ENCODE measurements at regions not wholly inside any gene's neighbourhood (a gene's known extent, or its start where the extent isn't known, plus 50 kb on each side); places are given as distances from the start of the nearest gene placed in this dataset.
"Not testable (repeated sequence)": the region's sequence is repeated elsewhere in the genome, so short reads cannot be mapped to it uniquely, and the experiment has no call there.

DNA sequence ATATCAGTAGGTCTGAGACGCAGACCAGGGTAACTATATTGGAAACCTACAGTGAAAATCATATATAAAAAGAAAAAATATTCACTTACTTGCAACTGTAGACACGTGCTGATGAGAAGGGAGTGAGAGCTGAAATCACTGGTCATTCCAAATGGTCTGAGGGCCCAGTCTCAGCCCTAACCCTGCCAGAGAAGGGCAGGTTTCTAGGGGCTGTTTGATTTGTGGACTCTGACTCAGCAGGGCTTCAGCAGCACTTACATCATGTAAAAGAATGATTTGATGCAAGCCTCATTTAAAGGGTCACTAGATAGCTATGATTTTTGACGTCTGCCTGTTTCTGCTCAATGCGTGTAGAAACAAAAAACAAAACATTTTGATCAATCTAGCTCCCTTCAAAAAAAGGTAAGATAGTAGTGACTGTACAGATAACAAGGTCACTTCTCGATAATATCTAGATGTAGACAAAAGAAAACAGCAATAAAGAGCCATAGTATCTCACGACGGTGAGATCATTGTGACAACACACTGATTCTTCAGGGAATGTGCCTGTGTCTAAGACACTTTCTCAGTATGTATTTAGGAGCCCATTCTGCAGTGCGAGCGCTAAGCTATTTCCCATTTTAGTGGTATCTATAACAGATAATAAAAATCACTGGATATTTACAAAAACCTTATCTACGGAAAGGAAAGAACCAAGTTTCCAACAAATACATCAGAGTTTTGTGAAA is 307.2 kb downstream of the HIVEP2 start:
- no peak for DNase-seq

DNA sequence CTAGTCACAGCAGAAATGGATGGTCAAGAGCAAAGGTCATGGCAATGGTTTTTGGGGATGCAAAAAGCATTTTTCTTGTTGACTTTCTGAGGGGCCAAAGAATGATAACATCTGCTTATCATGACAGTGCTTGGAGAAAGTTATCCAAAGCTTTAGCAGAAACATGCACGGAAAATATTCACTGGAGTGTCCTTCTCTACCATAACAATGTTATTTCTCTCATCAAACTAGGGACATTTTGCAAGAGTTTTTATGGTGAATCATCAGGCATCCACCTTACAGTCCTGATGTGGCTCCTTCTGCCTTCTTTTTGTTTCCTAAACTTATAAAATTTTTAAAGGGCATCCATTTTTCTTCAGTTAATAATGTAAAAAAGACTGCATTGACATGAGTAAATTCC is 302.3 kb downstream of the HIVEP2 start:
- no peak for DNase-seq

DNA sequence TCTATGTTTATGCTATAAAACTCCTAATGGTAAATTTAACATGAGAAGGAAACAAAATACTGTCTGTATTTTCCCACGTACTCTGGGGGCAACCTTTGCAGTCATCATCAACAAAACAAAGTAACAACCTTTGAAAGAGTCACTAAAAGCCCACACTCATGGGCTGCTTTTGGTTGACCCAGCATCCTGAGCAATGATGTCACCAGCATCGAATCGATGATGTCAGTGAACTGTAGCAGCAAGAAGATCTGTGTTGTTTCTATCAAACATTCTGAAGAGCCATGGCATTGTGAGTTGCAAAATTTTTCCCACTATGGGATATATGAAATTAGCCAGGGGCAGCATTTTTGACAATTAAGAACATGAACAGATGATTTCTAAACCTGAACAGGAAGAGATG is 300.1 kb downstream of the HIVEP2 start:
- no peak for DNase-seq

DNA sequence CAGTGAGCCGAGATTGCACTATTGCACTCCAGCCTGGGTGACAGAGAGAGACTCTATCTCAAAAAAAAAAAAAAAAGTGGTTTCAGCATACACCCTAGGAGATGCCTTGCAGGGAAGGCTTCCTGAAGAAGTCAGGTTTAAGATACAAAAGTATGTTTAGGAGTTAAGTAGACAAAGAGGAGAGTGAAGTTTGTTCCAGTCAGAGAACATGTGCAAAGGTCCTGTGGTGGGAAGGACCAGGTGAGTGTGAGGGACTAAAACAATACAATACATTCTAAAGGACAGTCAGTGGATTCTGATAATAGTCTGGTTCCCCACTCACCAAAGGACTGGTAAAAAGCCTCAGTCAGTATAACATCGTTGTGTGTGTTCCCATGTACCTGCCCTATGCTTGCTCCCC is 299.3 kb downstream of the HIVEP2 start:
- no peak for DNase-seq

DNA sequence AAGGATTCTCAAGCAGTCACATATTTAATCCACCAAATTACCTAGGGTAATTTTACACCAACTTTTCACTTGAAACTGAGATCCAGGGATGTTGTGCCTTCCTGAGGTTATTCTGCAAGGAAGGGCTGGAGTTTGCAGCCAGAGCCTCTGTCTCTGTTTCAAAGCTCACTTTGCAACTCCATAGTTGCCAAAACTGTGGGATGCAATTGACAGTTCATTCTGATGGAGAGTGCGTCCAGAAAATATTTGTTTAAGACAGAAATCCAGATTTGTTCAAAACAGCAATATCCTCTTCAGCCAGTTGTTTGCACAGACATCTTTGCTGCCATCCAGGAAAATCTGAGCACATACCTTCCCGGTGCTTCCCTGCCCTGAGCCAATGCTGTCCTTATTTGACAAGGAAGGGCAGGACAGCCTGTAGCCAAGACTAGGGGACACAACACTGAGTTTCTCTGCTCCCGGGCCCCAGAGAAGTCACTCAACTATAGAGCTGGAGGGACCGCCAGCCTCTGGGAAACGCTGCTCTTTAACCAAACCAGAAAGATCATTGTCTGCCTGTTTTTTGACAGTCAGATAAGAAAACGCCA is 297.4 kb downstream of the HIVEP2 start:
- DNase-seq: no peak

DNA sequence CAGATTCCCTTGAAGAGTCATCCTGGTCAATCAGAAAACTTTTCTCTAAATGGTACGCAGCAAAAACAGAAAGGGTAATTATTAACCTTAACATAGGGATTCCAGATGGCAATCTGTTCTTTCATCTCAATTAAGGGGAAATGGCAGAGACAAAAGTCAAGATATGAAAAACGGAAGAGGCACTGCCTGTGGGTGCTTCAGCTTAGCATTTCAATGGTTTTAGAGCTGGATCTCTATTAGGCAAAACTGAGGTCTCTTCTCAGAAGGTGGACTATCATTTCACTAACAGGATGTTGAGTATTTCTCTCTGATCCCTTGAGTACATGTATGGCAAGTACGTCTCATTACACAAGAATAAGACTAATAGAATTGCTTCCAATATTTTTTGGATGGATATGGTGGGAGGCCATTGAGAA is 296.9 kb downstream of the HIVEP2 start:
- no peak for DNase-seq

DNA sequence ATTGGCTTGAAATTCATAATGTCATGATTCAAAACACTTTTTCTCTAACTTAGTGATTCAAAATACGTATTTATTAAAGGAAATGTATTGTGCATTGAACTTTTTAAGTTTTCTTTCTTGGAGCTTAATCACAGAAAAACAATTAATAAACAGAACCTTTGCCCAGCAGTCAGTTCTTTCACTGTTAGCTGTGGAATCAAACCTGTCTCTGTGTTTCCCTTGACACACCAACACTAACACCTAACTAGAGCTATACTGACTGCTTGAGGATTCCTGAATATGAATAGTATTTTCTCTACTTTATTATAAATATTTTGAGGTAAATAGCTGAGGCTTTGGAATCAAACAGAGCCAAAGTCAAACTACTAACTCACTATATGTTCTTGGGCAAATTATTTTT is 296.4 kb downstream of the HIVEP2 start:
- DNase-seq: no peak

DNA sequence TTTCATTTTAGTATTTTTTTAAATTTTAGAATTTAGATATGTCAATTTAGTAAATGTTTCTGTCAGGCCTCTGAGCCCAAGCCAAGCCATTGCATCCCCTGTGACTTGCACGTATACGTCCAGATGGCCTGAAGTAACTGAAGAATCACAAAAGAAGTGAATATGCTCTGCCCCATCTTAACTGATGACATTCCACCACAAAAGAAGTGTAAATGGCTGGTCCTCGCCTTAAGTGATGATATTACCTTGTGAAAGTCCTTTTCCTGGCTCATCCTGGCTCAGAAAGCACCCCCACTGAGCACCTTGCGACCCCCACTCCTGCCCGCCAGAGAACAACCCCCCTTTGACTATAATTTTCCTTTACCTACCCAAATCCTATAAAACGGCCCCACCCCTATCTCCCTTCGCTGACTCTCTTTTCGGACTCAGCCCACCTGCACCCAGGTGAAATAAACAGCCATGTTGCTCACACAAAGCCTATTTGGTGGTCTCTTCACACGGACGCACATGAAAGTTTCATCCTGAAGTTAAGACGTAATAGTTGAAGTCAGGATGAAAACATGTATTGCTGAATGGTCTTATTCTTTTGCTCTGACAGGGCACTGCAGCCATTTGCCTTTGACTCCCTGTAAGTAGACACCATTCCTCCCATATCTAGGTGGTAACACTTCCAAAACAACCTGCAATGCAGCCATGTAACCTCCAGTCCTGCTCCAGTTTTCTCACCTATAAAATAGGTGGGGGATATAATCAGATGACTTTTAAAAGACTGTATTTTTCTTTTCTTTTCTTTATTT is 295.3 kb downstream of the HIVEP2 start:
- not testable (repeated sequence) for DNase-seq

DNA sequence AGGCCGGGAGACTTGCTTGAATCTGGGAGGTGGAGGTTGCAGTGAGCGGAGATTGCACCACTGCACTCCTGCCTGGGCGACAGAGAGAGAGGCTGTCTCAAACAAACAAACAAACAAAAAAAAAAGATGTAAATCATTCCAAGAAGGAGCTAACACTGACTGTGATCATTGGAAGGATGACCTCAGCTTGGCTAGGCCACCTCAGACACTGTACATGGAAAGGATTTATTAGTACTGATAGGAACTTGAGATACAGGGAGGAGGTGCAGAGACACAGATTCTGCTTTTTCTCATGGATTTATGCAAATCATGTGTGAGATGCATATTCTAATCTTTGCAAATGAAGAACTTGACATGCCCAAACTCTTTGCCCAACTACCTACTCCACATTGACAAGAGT is 293.6 kb downstream of the HIVEP2 start:
- no peak for DNase-seq

DNA sequence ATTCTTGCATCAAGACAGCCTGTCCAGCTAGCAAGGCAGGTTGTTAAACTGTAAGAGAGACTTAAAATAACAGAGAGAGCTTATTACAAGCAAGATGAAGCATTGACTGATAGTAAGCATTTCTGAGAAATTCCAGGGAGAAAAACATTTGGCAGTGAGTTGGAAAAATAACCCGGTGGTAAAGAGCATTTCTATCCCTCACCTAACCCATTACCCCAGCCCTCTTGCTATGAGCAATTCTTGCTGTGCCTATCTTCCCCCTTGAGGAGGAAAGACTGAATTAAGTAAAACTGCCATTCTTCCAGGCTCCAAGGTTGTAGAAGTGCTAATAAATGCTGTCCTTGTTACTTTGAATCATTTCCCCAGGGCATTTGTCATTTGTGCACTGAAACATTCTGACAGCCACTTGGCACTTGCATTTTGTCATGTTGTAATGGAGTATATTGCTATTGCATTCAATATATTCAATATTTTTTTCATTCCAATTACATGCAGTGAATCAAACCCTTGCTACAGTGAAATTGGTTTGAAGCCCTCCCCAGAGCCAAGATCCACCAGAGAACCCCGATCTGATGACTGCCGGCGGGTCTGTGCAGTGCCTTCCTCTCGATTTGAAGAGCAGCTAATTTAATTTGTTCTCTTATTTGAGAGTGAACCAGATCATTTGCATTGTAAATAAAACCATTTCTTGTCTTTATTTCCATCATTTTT is 291.1 kb downstream of the HIVEP2 start:
- DNase-seq: no peak

DNA sequence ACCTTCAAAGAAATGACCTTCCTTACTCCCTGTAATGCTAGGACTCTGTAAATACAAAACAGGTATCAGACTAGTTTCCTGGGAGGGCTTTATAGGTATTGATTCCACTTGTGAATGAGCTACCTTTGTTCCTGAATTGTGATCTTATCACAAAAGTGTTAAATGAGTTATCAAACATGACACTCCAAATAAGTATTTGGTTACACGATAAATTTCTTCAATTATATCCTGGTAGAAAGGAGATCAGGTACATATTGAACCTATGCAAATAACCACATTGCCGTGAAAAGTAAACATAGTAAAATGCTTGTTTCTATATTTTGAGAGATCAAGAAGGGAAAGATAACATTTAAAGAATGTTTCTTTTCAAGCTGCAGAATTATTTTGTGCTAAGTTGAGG is 285.3 kb downstream of the HIVEP2 start:
- DNase-seq: no peak

DNA sequence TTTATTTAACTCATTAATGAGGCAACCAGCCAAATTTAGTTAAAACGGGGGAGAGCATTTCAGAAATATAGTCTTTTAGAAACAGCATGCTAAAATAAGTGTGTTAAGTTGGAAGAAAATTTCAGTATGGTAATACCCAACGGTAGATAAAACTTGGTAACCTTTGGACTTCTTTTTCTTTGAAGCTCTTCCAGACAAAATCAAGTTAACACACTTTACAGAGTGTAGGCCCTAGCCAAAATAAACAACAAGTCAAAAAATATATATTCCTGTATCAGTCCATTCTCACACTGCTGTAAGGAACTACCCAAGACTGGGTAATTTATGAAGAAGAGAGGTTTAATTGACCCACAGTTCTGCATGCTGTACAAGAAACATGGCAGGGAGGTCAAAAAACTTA is 279.6 kb downstream of the HIVEP2 start:
- DNase-seq: no peak

DNA sequence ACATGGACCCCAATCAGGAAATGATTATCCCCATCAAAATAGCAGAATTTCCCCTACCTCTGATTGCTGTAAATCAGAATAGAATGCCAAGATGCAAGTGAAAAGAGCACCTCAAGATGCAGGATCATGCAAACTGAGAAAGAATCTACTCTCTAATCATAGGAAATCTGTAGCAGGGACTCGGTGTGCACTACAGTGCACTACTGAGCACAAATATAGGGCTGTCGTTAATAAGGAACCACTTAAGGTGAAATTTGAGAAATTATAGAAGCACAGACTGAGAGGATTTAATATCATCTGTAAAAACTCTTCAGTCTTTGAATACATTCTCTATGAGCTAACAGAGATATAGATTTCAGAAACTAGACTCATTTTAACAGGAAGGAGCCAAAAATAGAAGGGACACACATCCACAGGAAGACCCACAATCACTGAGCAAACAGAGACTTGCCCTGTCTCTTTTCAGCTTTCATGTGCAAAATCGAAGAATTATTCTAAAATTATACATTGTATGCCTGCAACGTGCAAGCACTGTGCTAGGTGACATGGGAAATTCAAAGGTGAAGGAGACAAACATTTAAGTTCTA is 278.3 kb downstream of the HIVEP2 start:
- no peak for DNase-seq

DNA sequence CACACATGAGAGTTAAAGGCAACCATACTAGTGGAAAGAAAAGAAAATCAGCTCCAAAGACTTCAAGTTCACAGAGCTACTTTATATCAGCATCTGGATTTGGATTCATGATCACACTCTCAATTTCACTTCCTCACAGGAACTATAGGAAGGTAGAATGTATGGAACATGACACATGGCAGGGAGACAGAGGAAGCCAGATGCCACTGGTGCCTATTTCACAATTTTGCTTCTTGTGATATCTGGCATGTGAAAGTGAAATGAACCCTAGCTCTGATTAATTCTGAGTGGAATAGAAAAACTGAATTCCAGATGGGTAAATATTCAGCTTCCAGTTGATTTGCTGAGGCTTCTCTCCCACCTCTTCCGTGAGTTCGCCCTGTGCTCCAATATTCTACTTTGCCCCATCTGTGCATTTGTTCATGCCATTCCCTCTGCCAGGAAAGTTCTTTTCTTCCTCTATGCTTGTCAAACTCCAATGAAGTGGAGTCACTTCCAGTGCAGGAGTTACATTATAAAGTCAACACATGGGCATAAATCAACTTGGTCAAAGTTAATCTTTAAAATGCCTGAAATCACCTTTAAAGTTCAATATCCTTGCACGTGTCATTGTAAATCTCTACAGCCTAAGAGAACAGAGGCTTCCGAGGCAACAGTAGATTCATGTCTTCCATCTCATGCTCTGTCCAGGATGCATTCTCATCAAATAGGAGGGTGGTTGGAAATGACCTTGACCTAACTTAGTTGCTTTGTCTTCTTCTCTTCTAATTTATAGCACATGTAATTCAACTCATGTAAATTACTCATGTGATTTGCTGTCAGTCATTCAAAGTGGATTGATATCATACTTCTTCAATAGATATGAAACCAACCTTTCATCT is 275.3 kb downstream of the HIVEP2 start:
- no peak for DNase-seq

DNA sequence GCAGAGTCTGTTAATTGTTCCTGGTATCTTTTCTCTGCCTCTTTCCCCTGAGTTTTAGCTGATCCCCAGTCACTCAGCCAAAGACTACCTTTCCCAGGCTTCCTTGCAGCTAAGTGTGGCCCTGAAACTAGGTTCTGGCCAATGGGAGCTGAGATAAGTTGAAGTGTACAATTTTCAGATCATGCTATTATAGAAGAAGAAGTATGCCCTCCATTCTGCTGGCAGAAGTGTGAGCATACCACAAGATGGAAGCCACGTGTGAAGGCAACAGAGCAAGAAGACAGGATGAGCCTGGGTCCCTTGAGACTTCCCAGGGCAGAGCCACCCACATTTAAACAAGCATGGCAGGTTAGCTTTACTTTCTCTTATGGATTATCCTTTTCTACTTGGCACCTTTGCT is 273.2 kb downstream of the HIVEP2 start:
- DNase-seq: no peak

DNA sequence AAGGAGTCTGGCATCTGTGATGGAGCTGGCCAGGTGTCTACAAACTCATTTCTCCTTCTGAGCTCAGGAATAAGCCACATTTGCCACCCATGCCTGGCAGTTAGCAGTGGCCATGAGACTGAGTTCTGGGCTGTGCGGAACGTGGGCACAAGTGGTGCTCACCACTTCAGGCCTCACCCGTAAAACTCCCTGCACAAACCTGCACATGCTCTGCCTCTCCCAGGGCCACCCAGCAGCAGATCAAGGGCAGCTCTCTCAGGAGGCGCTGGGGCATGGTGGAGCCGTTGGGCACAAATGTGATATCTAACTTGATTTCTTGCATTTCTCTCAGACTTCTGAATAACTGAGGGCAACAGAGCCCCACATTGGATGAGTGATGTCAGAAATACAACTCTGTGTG is 269.5 kb downstream of the HIVEP2 start:
- DNase-seq: no peak

DNA sequence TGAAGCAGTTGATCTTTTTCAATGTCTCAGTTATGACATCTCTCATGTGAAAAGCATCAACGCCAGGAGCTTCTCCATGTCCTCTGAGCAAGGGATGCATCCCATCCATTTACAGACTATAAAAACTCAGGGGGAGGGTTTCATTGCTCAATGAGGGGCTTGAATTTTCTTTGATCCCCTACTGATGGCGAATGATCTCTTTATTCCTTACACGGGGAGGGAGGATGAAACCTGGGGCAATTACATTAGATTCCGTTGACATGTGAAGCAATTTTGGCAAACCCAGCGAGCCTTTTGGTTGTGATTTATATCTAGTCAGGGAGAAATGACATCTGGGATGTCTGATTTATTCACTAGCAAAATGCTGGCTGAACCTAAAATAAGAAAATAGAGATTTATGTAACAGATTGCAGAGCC is 268.9 kb downstream of the HIVEP2 start:
- no peak for DNase-seq

DNA sequence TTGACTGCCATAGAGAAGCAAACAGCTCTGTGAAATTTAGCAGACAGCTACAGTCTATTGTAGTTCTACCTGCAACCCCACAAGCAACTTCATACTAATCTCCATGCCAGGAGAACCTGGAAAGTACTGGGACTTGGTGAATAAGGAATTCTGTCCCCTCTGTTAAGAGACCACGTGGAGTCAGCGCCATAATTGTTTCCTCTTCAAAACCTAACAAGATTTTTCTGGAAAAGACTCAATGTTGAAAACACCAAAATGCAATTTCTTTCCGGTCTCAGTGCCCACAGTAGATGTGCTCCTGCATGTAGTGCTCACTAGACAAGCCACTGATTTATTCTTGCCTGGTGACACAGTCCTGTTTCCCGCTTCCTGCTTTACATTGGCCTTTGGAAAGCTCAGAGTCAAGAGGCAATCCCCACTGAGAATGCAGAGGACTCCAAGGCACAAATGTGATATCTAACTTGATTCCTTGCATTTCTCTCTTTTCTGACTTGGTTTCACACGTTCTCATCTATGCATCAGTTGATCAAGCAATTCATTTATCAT is 268.3 kb downstream of the HIVEP2 start:
- DNase-seq: no peak

DNA sequence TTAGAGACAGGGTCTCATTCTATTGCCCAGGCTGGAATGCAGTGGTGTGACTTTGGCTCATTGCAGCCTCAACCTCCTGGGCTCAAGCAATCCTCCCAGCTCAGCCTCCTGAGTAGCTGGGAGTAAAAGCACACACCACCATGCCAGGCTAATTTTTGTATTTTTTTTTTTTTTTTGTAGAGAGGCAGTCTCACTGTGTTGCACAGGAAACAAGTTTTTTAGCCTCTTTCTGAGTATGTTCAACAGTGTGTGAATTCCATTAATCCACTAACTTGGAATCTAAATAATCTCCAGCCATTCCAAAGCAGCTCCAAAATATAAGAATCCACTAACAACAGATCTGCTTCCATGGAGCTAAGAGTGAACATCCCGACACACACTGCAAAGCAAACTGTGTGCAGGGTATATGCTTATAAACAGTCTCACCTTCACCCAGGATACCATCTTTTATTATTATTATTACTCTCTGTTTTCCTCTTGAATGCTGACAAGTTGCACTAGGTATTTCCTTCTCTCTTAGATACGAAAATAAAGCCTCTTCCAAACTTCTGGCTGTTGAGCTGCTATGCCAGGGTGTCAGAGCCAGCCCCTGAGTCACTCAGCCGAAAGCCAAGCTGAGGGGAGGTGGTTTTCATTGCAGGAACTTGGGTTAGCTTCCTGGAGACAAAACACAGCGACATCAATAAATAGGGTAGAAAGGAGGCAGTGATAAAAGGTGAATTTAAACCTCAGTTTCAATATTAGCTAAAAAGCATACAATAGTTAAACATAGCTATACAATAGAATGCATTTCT is 264.9 kb downstream of the HIVEP2 start:
- DNase-seq: no peak

DNA sequence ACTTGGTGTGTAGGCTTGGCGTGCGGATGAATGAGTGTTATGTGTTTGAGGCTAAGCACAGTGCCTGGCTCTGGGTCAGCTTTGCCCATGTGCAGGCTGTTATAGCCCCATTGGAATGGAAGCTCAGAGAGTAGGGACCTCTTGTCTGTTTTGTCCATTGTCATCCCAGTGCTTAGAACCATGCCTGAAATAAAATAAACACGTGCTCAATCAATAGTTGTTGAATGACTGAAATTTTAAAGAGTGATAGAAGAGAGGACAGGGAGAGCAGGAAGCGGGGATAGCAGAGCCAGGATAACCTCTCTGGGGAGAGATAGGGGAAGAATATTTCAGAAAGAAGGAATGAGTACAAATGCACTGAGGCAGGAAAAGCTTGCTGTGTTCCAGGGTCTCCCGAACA is 263.9 kb downstream of the HIVEP2 start:
- DNase-seq: no peak

DNA sequence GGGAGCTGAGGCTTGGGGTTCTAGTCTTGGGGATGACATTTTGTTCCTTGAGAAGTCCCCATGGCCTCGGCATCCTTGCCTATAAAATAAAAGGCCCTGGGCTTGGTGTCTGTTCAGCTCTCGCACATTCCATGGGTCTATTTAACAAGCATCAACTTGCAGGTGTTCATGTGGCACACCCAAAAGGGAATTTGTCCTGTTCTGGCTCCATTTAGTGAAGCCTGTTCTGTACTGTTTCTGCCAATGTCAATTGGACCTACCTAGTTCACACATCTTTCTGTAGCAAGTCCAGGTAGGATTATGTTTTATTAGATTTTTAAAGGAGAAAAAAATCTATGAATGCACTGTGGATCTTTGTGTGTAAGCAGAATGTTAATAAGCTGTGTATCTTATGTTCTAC is 262.0 kb downstream of the HIVEP2 start:
- no peak for DNase-seq

All from NCI-H446 treated with DMSO at 0.1 percent for 48 hours (cell line).